ENCODE measurements at regions not wholly inside any gene's neighbourhood (a gene's known extent, or its start where the extent isn't known, plus 50 kb on each side); places are given as distances from the start of the nearest gene placed in this dataset.

GRCh38 chr4:11722223-11722622, 293.5 kb upstream of the HS3ST1 start:
- ChIA-PET CTCF (no interaction called here), POLR2A (ENCODE audit: unreplicated experiment) (no interaction called here)
- H3K27me3 ChIP-seq (ENCODE audit: control insufficient read depth, insufficient read depth, low read length), result no peaks in the 10 kb centered on the region
- no peak overlapping the region for H2BK120ac ChIP-seq (ENCODE audit: low read depth, low read length)
- no peak overlapping the region for H3K4me2 ChIP-seq (ENCODE audit: low read depth, low read length)
- no peak overlapping the region for H3K27ac ChIP-seq (ENCODE audit: insufficient read depth, low read length)
- H2AK9ac ChIP-seq (replicated peaks; ENCODE audit: low read depth, low read length, poor library complexity), result no peak overlapping the region
- H2BK15ac ChIP-seq (ENCODE audit: low read depth, low read length), result no peak overlapping the region
- no peak overlapping the region for H2AFZ ChIP-seq (replicated peaks; ENCODE audit: low read length, poor library complexity)
- dilution Hi-C loops (cut with HindIII; ENCODE audit: low sequenced_read_pairs, unreplicated experiment) (no loop called here), in situ Hi-C loops (cut with MboI; ENCODE audit: low sequenced_read_pairs) (no loop called here), intact Hi-C loops (cut with micrococcal nuclease) (no loop called here)
- no peaks in the 10 kb centered on the region for H3K36me3 ChIP-seq (ENCODE audit: control insufficient read depth, insufficient read depth, low read length)
- no peak overlapping the region for H3K56ac ChIP-seq (ENCODE audit: extremely low read depth, insufficient read depth, low read length)
- no TSS peak for BruUV-seq (replicated peaks)
- H3K14ac ChIP-seq (replicated peaks; ENCODE audit: low read depth, low read length), result no peak overlapping the region
- H4K5ac ChIP-seq (ENCODE audit: low read depth, low read length), result no peak overlapping the region
- no CpG with 5 or more reads among the region's 4 CpGs for WGBS, 2 experiments (ENCODE audit: extremely low coverage in 2 of 2, insufficient read length in 1 of 2)
- H2AK5ac ChIP-seq (ENCODE audit: low read depth, low read length), result no peak overlapping the region
- H3K4ac ChIP-seq (ENCODE audit: low read depth, low read length), result no peak overlapping the region
- H2BK20ac ChIP-seq (ENCODE audit: low read depth, low read length), result no peak overlapping the region
- no peak for DNase-seq
- no peaks in the 10 kb centered on the region for H4K20me1 ChIP-seq (ENCODE audit: insufficient read depth, low read length)
- no peak overlapping the region for H4K8ac ChIP-seq (ENCODE audit: low read depth in 2 of 2, low read length in 2 of 2)
- H3K9ac ChIP-seq (ENCODE audit: low read depth, low read length), result no peak overlapping the region
- no peaks in the 10 kb centered on the region for H3K9me3 ChIP-seq (ENCODE audit: control insufficient read depth, insufficient read depth, low read length)
- no peaks in the 10 kb centered on the region for H3K9me1 ChIP-seq (ENCODE audit: insufficient read depth, low read length)
- no peak for TF ChIP-seq RAD21 (IDR thresholded peaks at IDR 0.05; ENCODE audit: low read length)
- TF ChIP-seq MAFK (IDR thresholded peaks at IDR 0.05; ENCODE audit: low read depth, low read length), result no peak
- TF ChIP-seq ELK1 (IDR thresholded peaks at IDR 0.05; ENCODE audit: borderline replicate concordance, low read depth, low read length), result no peak
- no peak for TF ChIP-seq CHD1 (IDR thresholded peaks at IDR 0.05; ENCODE audit: low read depth, low read length)
- TF ChIP-seq NFE2L2 (IDR thresholded peaks at IDR 0.05; ENCODE audit: low read depth, low read length), result no peak
- no peak for TF ChIP-seq MAZ (IDR thresholded peaks at IDR 0.05; ENCODE audit: borderline replicate concordance, low read depth, low read length)
- TF ChIP-seq MXI1 (IDR thresholded peaks at IDR 0.05; ENCODE audit: borderline replicate concordance, low read depth, low read length), result no peak
- TF ChIP-seq RCOR1 (IDR thresholded peaks at IDR 0.05; ENCODE audit: insufficient replicate concordance, low read length), result no peak
- TF ChIP-seq USF2 (IDR thresholded peaks at IDR 0.05; ENCODE audit: low read depth, low read length), result no peak
- no peak for TF ChIP-seq CEBPB (IDR thresholded peaks at IDR 0.05; ENCODE audit: low read depth, low read length)
- TF ChIP-seq RFX5 (IDR thresholded peaks at IDR 0.05; ENCODE audit: low read depth, low read length), result no peak
- TF ChIP-seq BHLHE40 (IDR thresholded peaks at IDR 0.05; ENCODE audit: low read depth, low read length), result no peak
- no peak for TF ChIP-seq SMC3 (IDR thresholded peaks at IDR 0.05; ENCODE audit: low read depth, low read length)
- TF ChIP-seq POLR2A (IDR thresholded peaks at IDR 0.05; ENCODE audit: low read depth, low read length), result no peak
- TF ChIP-seq CTCF (conservative IDR thresholded peaks at IDR 0.05; ENCODE audit: low read depth, low read length), result no peak
- no peak for TF ChIP-seq FOS (IDR thresholded peaks at IDR 0.05; ENCODE audit: low read depth, low read length)
- ATAC-seq (ENCODE audit: low read depth), result no peak
- H3K79me1 ChIP-seq (ENCODE audit: low read depth in 1 of 2, low read length in 2 of 2), result no peaks in the 10 kb centered on the region
- H3K4me1 ChIP-seq (ENCODE audit: control insufficient read depth, insufficient read depth, low read length), result no peaks in the 10 kb centered on the region
- H3K4me3 ChIP-seq (ENCODE audit: insufficient read depth, low read depth, low read length), result no peak overlapping the region
- H3K18ac ChIP-seq (ENCODE audit: low read depth, low read length), result no peak overlapping the region
- H3K23ac ChIP-seq (ENCODE audit: low read depth, low read length), result no peak overlapping the region
- no peak overlapping the region for H4K91ac ChIP-seq (ENCODE audit: insufficient read depth, low read depth, low read length)
- no peak overlapping the region for H2BK5ac ChIP-seq (ENCODE audit: low read depth, low read length, poor library complexity, severe bottlenecking)
